HG03354 (cell line): ENCODE measurements at regions not wholly inside any gene's neighbourhood (a gene's known extent, or its start where the extent isn't known, plus 50 kb on each side); places are given as distances from the start of the nearest gene placed in this dataset.

Source experiments
- ATAC-seq: cut with Tn5 transposase; IDR thresholded peaks from one replicate; pipeline ENCODE4 v1.9.1; 2021; ENCODE audit warnings: mild to moderate bottlenecking; ENCODE audit not compliant: unreplicated experiment, poor library complexity, severe bottlenecking

GRCh38 chr20:63077705-63078104 is 70.9 kb upstream of the BHLHE23 start:
- ATAC-seq: no peak

GRCh38 chr20:63076421-63076820 is 69.7 kb upstream of the BHLHE23 start:
- ATAC-seq: no peak

- no peak for ATAC-seq
These were observed 67.9 kb upstream of the BHLHE23 start for GRCh38 chr20:63074631-63075030.

GRCh38 chr20:63074182-63074581 is 67.4 kb upstream of the BHLHE23 start:
- ATAC-seq: no peak

GRCh38 chr20:63073738-63074065 is 66.9 kb upstream of the BHLHE23 start:
- ATAC-seq: no peak

GRCh38 chr20:63072991-63073737 is 66.4 kb upstream of the BHLHE23 start:
- no peak for ATAC-seq

- ATAC-seq: no peak
These were observed 65.5 kb upstream of the BHLHE23 start for GRCh38 chr20:63072231-63072791.

- no peak for ATAC-seq
These were observed 64.9 kb upstream of the BHLHE23 start for GRCh38 chr20:63071541-63072181.

GRCh38 chr20:63070771-63071540 is 64.2 kb upstream of the BHLHE23 start:
- no peak for ATAC-seq

GRCh38 chr20:63070301-63070625 is 63.5 kb upstream of the BHLHE23 start:
- no peak for ATAC-seq

GRCh38 chr20:63068711-63069367 is 62.1 kb upstream of the BHLHE23 start:
- ATAC-seq: no peak

GRCh38 chr20:63067721-63068560 is 61.2 kb upstream of the BHLHE23 start:
- ATAC-seq: no peak

GRCh38 chr20:63067266-63067635 is 60.5 kb upstream of the BHLHE23 start:
- ATAC-seq: no peak

GRCh38 chr20:63066506-63067265 is 59.9 kb upstream of the BHLHE23 start:
- no peak for ATAC-seq

- no peak for ATAC-seq
These were observed 59.1 kb upstream of the BHLHE23 start for GRCh38 chr20:63065911-63066310.

- ATAC-seq: no peak
These were observed 58.3 kb upstream of the BHLHE23 start for GRCh38 chr20:63064745-63065711.

GRCh38 chr20:63064310-63064709 is 57.5 kb upstream of the BHLHE23 start:
- no peak for ATAC-seq
